GF-D8 (cell line): ENCODE measurements at regions not wholly inside any gene's neighbourhood (a gene's known extent, or its start where the extent isn't known, plus 50 kb on each side); places are given as distances from the start of the nearest gene placed in this dataset.

Experiments
- DNase-seq: peaks from one replicate; lab custom pipeline; 2025; lab: John Stamatoyannopoulos, UW

DNA sequence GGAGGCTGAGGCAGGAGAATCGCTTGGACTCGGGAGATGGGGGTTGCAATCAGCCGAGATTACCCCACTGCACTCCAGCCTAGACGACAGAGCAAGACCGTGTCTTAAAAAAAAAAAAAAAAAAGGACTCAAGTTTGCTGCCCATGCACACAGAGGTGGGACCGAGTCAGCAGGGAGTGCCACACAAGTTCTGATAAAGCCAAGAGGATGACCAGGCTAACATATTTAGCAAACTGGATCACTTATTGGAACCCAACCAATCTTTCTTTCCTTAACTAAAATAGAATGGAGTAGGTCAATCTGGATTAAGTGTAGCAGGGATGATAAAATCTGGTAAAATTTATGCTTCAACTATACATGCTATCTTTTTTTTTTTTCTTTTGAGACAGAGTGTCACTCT, 190.4 kb upstream of the FOXN3 start:
- no peak for DNase-seq

DNA sequence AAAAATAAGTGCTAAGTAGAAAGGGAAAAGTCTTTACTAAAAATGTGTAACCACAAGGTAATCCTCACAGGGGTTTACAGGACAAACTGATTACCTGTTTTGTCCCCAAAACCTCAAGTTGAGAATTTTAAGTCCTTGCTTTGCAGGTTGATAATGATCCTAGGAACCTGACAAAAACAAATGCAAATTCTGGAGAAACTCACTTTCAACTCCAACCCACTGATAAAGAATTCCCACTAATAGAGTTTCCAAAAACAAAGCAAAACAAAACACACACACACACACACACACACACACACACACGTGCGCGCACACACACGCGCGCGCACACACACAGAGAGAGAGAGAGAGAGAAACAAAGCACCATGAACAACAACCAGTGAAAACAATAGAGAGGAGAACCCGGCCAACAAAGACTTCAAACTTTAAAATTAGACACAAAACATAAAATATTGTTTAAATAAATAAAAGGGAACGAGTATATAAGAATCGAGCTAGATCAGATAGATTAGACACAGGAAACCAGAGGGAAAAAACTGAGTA, 187.0 kb upstream of the FOXN3 start:
- no peak for DNase-seq

DNA sequence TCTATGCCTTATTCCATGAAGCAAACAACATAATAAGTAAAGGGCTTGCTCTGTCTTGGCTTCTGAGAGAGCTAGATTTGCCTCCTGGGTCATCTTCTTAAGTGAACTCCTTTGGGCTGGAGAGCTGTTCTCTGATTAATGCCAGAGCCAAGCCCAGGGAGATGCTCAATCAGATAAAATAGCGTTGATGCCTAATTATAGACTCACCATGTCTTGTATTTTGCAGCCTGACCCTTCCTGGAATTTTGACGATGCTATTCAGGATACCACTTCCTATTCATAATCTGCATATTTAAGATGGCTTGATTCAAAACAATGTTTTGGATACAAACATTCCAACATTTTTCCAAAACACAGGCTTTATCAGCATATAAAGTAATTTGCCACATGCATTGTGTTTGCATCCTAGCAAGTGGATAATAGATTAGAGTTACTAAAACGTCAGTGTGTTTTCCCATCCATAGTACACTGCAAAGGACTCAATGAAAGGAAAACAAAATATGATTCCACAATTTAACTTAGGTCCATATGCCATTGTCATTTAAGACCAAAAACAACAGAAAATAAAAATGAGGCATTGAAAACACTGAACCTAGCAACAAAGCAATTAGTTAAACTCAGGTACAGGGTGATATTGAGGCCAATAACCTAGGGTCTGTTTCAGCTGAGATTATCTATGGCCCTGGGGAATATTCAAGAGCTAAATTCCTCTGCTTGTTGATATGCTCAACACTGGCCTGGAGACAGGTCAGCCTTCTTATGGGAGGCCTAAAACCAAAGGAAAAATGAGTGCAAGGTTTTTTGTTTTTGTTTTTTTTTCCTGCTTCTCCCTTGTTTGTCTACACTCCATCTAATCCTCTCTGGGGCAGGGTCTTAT, 184.2 kb upstream of the FOXN3 start:
- no peak for DNase-seq

DNA sequence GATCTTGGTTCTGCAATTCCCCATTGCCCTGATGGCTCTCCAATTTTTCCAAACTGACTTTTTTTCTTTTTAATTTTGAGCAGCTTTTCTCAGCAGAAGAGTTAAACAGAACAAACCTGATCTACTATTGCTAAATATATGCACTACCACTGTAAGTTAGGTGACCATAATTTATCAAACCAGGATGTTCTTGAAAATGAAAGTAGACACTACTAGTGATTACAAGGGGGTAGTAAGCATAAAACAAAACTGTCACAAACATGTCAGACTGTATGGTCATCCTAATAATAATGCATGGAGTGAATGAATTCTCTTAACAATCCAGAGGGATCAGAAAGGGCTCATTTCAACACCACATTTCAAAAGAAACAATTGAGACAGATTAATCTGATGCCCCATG, 183.0 kb upstream of the FOXN3 start:
- DNase-seq: no peak

DNA sequence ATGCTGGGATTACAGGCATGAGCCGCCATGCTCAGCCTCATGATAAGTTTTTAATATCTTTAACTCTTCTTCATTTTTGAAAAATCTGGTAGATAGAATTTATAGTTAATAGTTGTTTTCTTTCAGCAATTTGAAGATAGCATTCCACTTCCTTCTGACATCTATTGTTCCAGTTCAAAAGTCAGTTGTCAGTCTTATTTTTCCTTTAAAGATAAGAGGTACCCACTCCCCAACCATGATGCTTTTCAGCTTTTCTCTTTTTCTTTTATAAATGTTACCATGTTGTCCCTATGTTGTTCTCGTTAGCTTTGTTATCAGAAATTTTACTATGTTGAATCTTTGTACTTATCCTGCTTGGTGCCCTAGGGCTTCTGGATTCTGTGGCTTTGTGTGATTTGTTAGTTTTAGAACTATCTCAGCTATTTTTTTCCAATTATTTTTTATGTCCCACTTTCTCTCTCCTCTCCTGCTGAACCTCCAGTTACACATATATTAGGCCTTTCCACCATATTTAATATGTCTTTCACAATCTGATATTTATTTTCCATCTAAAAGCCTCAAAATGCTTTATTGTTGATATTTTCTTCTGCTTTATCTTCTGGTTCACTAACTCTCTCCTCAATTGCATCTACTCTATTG, 181.6 kb upstream of the FOXN3 start:
- no peak for DNase-seq

DNA sequence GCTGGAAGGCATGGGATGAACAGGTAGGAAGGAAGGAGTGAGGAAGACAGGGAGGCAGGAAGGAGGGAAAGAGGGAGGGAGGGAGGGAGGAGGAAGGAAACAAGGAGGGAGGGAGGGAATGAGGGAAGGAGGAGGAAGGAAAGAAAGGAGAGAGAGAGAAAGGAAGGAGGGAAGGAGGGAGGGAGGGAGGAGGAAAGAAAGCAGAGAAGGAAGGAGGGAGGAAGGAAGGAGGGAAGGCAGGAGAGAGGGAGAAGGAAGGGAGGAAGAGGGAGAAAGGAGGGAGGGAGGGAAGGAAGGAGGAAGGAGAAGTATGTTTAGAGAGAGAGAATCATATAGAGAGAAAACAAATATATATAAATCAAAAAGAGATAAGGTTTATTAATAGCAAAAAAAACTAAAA, 175.9 kb upstream of the FOXN3 start:
- no peak for DNase-seq

DNA sequence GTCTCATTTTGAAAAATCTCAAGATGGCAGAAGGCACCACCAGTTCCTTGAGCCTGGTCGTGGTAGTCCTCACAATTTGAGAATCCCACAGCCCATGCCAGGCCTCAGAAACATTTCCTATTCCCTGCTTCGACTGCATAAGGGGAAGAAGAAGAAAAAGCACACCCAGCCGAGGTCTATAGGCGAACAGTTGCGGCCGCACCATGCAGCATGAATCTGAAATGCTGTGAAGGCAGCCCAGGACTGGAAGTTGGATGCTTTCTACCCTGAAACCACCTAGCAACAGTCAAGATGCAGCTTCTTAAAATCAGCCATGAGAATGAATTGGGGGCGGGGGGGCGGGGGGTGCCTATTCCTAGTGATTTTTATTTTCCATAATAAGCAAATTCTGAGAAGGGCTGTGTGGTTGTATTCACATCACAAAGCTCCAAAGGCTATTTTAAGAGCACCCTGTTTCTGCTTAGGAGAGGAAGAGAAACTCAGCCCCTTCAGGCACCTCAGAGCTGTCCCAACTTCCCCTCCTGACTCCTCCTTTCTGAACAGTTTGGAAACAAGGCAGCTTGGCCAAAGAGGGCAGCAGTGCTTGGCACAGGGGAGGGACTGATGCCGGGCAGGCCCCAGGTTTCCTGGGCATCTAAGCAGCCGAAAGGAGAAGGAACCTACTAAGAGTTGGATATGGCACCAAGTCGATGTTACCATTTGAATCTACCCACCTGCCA, 172.5 kb upstream of the FOXN3 start:
- DNase-seq: no peak

DNA sequence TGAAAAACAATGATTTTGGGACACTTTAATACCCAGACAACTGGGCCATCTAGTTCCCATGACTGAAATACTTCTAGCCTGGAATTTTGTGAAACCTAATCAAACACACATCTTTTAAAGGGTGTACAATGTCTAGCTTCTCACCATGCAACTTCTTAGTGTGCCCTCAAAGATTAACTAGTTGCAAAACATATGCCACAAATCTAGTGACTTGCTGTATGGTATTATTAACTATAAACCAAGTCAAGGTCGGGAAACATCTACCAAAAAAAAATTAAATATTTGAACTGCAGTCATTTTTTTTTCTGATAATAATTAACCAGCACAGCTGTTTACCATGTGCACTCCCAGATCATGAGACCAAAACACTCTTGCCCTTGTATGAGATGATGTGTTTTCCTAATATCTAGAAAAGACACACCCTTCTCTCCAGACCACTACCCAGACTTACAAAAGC, 171.8 kb upstream of the FOXN3 start:
- DNase-seq: no peak

DNA sequence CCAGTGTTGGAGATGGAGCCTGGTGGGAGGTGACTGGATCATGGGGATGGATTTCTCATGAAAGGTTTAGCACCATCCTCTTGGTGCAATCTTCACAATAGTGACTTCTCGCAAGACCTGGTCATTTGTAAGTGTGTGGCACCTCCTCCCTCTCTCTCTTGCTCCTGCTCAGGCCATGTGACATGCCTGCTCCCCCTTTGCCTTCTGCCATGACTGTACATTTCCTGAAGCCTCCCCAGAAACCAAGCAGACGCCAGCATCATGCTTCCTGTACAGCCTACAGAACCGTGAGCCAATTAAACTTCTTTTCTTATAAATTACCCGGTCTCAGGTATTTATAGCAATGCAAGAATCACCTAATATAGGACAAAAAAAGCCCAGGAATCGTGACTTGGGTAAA, 171.0 kb upstream of the FOXN3 start:
- DNase-seq: no peak

DNA sequence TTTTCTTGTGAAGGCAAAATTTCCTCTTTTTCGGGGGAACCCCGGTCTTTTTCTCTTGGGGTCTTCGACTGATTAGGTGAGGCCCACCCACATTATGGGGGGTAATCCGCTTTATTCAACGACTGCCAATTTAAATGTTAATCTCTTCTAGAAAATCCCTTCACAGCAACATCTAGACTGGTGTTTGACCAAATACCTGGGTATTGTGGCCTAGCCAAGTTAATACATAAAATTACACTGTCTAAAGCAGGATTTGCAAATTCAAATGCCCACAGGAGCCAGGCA, 170.0 kb upstream of the FOXN3 start:
- no peak for DNase-seq

DNA sequence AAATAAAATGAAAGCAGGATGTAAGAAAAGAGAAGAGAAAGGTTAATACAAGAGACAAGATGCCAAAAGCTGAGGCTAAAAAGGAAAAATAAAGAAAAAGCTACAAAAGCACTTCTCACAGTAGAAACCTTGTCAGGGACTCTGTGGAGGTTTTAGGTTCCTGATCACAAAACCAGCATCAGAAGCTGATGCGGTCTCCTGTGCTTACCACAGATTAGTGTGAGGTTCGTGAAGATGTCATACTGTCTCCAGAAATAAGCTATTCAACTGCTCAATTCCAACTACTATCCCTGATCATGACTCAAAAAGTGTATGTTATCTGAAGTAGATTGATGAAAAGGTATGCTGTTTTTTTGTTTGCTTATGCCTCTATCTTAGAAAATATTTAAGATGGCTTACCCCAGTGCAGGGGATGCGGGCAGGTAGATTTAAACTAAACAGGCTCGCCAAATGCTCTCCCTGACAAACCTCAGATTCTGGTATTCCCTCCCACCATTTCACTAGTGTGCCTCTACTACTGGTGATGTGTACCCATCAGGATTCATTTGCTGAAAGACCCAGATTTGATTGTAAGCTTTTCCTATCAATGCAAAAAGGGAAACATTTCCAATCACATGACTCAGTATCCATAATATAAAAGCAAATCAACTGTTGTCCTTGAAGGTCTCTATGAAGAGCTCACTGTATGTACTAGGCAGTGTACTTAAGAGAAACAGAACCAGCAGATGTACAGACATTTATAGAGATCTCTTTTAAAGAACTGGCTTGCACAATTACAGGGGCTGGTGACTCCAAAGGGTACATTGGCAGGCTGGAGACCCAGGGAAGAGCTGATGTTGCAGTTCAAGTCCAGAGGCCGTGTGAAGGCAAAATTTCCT, 169.5 kb upstream of the FOXN3 start:
- DNase-seq: no peak

DNA sequence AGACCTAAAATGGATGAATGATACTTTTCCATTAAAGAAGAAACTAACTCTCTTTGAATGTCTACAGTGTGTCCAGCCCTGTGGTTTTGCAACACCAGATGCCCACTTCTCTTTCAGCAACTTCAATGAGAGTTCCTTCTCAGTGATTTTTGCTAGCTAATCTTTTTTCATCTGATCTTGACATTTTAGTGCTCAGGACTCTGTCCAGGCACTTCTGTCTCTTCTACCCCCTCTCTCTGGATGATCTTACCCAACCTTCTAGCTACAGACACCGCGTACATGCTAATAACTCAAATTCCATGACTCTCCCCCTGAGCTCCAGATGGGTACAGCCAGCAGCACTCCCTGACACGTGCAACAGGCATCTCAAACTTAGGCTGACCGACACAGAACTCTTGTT, 161.1 kb upstream of the FOXN3 start:
- DNase-seq: no peak

DNA sequence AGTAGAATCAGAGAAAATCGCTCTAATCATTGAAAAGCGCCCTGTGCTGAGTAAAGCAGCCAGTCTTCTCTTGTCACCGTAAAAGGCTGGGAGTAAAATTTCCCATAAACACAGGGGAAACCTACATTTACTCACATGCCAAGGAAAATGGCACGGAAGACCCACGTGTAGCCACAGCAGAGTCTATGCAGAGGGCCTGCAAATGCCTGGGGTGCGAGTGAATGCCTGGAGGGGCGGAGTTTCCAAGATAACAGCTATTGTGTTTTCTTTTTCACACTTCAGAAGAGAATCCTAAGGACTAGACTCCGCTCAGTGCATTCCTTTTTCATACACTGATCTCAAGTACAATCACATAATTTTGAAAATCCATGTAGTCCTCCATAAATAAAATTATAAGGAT, 159.9 kb upstream of the FOXN3 start:
- DNase-seq: no peak

DNA sequence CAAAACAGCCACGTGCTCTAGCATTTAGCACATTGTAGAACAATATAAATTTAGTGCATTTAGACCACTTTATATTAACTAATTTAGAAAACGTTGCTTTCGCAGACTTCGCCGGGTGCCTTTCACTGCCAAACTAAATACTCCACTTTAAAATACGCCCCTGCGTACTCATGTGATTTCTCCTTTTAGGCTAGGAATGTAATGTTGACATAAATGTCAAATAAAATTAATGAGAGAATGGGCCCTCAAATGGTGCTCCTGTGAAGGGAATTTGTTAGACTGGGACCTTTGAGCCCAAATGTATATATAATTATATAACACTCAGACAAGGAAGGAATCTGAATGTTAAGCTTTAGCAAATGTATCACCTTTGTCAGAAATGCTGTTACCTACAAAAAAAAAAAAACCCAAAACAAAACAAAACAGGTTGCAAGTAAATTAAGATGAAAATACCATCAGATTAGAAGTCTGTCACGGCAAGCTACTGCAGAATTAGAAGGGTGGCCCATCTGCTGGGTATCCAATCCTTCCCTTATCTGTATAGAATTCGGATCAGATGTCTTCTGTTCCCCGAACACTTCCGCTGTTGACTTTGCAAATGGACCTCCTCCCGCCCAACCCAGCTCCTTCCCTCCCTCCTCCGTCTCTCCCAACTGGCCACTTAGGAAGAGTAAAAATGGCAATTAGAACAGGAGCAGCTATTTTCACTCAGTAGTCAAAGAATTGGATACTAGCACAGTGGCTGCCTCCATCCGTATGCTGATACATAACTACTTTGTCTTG, 159.3 kb upstream of the FOXN3 start:
- no peak for DNase-seq

DNA sequence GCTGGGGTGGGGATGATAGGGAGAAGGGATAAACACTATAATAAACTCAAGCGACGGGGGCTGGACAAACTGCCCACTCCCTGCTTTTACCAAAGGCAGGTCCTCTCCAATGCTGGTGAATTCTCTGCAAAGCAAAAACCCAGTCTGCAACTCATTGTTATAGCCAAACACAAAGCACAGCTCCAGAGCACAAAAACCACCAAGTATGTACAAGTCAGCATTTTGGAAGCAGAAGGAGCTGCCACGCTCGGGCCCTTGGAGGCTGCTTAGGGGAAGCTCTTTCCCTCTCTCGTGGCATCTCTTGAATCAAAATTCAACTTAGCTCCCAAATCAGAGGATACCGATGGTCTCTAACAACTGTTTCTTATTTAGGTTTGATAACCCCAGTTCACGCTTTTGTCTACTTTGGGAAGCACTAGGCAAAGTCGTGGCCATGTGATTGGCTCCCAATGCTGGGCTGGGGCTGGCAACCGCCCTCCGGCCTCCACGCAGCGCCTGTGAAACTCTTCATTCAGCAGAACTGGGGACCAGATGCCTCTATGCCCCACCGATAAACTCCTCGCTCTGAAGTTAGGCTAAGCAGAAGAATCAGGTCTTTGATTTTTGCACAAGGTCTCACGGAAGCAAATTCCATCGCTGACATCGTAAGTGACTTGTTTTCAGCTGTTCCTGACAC, 158.5 kb upstream of the FOXN3 start:
- DNase-seq: no peak

DNA sequence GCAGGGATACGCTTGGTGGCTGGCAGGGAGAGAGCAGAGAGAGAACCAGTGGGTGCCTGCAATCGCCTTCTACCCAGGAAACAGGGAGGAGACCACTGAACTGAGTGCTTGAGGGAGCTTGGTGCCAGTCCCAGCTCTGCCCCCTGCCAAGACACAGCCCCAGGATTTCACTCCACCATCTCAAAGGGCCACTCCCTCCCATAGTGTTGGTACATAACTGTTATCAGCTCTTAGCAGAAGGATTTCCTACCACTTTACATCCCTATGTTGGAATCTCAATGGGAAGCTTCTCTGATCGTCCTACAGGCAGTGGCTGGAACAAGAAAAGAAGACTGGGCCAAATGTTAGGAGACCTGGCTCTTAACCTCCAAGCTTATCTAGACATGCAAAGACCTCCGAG, 157.4 kb upstream of the FOXN3 start:
- DNase-seq: no peak

DNA sequence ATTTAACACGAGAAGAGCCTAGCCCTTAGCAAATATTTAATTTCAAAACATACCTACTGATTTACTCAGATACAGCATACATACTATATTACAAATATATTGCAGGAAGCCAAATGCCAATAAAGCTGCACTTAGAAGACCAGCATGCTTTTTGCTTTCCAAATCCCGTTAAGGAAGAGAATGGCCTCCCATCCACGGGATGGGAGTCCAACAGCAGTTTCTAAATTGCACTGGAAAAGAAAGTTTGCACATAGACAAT, 156.3 kb upstream of the FOXN3 start:
- DNase-seq: no peak

DNA sequence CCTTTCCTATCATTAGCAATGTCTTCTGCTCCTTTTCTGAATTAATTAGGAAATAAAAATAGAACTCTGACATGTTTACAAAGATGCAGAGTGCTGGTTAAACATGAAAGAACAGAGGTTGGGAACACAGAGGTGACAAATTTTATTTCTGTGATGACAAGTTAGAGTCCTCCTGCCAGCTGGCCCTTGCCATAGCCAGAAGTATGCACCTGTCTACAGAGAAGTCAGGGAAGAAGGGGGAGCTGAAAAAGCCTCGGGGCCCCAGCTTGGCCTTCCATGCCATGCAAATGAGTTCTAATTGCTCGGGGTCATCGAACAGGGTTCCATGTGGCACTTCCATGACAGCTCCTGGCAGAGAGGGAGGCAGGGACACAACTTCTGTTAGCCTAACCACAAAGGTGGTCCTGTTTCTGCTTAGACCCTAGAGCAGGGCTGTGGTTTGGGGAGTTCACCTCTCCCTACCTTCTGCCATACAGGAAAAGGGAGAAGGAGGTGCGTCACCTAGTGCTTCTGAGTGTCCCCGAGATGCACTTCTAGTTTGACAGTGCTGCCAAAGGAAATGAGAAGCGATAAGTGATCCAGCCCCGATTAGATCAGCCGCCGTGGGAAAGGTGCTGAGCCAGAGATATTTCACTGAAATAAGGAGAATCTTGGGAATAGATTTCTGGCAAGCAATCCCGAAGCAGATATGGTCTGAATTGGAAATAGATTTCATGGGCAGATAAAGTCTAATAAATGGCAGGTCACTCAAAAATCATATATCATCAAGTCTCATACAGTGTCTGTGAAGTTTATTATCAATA, 155.8 kb upstream of the FOXN3 start:
- DNase-seq: no peak

DNA sequence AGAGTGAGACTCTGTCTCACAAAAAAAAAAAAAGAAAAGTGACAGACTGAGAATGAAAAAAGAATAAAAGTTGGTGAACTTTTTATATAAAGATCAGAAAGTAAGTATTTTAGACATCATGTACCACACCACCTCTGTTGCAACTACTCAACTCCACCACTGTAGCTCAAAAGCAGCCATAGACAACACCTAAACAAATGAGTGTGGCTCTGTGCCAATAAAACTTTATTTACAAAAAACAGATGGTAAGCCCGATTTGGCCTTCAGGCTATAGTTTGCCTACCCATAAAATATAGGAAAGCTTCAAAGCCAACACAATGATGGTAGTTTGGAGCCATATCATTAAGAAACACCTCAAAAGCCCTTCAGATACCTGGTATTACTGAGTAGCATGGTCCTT, 154.5 kb upstream of the FOXN3 start:
- DNase-seq: no peak
